GM12891 (cell line): ENCODE measurements at regions not wholly inside any gene's neighbourhood (a gene's known extent, or its start where the extent isn't known, plus 50 kb on each side); places are given as distances from the start of the nearest gene placed in this dataset.

ENCODE experiments used
- PAX5 ChIP-seq: IDR thresholded peaks from 2 replicates; pipeline ENCODE4 v1.6.1; 2011; ENCODE audit warnings: low read length, moderate library complexity, mild to moderate bottlenecking; ENCODE audit not compliant: insufficient read depth, severe bottlenecking
- POLR2A ChIP-seq: IDR thresholded peaks from 2 replicates; pipeline ENCODE4 v1.6.1; 2011; ENCODE audit warnings: low read depth, low read length, control low read depth
- POLR2AphosphoS5 ChIP-seq: IDR thresholded peaks from 2 replicates; pipeline ENCODE4 v1.6.1; 2011; ENCODE audit warnings: low read depth, low read length, control low read depth
- SPI1 ChIP-seq: IDR thresholded peaks from 2 replicates; pipeline ENCODE4 v1.6.1; 2011; ENCODE audit warnings: low read depth, low read length, control low read depth
- TAF1 ChIP-seq: IDR thresholded peaks from 2 replicates; pipeline ENCODE4 v1.6.1; 2011; ENCODE audit warnings: low read depth, low read length, control low read depth

DNA sequence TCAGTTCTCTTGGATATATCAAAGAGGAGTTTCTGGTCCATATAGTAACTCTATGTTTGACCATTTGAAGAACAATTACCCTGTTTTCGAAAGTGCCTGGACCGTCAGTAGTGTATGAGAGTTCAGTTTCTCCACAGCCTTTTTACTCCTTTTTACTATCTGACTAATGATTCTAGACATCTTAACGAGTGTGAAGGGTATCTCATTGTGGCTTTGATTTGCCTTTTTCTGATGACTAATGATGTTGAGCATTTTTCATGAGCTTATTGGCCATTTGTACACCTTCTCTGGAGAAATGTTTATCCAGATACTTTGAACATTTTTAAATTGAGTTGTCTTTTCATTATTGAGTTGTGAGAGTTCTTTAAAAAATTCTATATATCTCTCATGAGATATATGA lies 114.9 kb upstream of the ATXN1 start:
- TF ChIP-seq POLR2A (no peak), TAF1 (no peak), POLR2AphosphoS5 (no peak), PAX5 (no peak), SPI1 (no peak)
